ENCODE measurements at regions not wholly inside any gene's neighbourhood (a gene's known extent, or its start where the extent isn't known, plus 50 kb on each side); places are given as distances from the start of the nearest gene placed in this dataset.
"Not testable (repeated sequence)": the region's sequence is repeated elsewhere in the genome, so short reads cannot be mapped to it uniquely, and the experiment has no call there.

DNA sequence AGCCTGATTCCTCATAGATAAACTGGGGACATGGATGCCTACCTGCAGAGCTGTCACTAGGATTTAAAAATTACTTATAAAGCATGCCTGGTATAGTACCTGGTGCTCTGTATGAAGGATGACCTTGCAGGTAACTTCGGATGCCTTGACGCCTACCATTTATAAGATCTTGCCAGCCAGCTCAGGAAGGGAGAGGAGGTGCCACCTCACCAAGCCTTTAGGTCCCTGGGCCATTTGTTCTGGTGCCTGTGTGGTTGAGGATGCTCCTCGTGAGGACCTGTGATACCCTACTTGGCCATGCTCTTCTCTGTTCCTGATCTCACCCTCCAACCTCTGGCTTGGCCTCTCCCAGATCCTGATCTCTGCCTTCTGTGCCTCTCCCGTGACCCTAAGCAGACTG, 85.2 kb downstream of the FDX1 start:
- DNase-seq (ENCODE audit: low read depth): no peak

DNA sequence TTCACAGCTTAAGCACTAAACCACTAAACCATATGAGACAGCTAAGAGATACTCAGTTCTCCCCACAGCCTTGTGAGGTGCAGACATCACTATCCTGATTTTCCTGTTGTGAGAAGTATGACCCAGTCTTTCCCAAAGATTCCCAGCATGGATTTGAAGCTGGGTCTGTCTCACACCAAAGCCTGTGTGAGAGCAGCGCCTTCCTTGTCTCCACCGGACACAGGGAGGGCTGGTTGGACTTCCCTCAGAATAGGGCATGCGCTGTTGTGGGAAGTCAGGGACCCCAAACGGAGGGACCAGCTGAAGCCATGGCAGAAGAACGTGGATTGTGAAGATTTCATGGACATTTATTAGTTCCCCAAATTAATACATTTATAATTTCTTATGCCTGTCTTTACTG, 87.6 kb downstream of the FDX1 start:
- not testable (repeated sequence) for DNase-seq (ENCODE audit: low read depth)

DNA sequence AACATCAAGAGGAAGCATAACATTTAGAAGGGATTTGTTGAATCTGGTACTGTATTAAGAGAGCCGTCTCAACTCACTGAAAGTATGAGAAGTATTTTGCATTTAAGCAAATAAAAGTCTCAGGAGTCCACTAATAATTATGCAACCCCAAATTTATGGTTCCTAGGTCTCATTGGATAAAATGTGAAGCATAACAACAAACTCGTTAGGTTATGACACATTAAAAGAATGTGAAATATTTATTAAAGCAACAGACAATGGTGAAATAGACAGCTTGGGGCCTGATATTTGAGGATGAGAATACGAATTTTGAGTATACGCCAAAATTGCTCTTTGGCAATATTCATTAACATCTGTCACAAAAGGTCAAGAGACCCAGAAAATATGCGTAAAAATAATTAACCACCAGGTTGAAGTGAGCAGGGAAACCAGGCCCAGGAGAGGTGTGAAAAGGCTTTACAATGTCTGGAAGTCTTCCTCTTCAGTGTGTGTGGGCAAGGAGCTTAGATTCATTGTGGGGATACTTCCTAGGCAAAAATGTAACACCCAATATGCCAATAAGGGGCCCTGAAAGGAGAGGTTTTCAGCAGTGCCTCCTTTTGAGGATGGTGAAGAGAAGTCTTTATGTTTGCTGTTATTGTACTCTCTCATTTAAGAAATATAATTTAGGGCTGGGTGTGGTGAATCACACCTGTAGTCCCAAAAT, 89.2 kb downstream of the FDX1 start:
- DNase-seq (ENCODE audit: low read depth): no peak

DNA sequence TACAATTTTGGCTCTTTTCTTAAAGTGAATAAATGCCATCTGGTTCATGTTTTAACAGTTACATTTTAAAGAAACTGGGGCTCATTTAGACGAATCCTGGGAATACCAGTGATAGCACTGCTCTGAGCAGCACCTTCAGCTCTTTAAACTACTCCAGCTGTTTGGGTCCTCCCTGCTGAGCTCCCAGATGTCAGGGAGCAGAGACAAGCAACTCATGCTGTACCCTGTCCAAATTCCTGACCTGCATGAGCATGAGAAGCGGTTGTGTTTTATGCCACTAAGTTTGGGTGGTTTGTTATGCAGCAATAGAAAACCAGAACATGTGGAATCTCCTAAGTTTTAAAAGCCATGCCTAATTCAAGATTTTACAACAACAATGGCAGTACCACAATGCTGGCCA, 90.0 kb downstream of the FDX1 start:
- DNase-seq (ENCODE audit: low read depth): no peak

DNA sequence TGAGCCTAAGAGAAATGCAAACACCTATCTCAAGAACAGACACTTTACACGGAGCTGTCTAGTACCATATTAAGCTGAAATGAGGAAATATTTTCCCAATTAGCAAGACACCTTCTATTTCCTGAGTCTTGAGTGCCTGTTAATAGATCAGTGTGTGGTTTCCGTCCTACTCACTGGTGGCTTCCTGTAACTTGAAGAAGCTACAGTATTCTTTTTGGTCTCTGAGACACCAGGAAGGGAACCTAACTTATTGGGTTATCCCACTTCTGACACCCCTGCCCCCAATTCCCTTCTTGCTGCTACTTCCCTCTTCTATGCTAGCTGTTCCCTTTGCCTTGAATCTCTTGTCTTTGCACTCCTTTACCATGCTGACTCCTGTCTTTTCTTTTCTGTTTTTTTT, 92.7 kb downstream of the FDX1 start:
- no peak for DNase-seq (ENCODE audit: low read depth)

DNA sequence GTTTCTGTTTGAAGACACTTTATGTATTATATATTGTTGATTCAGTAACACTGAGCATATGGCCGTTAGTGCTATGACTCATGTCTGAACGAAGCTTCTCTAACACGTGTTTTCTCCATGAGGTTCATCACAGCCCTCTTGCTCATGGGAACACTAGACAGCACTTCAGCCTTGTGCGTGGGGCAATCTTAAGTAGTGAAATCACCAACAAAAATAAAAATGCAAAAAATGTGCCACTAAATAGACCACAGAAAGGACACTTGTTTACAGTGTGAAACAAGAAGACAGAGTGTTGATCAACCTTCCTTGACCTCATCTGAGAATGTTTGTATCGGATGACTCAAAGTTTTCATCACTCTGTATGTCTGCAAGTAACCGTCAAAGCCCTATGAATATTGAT, 94.5 kb downstream of the FDX1 start:
- peak; percentile 87 for DNase-seq (ENCODE audit: low read depth)

DNA sequence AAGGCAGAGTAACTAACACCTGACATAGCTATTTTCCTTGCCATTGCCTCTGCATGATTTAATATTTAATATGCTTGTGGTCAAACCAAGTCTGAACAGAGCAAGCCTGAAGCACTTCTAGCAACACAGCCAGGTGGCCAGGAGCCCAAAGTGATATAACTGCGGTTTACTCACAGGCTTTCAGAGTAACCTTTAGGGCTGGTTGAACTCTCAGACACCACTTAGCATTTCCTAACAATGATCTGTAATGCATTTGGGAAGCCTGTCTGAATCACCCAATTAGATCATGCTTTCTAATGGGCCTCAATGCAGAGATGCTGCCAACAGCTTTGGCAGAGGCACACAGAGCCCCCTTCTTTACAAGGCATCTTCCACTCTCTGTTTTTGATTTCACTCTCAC, 96.1 kb downstream of the FDX1 start:
- peak; percentile 87 for DNase-seq (ENCODE audit: low read depth)

DNA sequence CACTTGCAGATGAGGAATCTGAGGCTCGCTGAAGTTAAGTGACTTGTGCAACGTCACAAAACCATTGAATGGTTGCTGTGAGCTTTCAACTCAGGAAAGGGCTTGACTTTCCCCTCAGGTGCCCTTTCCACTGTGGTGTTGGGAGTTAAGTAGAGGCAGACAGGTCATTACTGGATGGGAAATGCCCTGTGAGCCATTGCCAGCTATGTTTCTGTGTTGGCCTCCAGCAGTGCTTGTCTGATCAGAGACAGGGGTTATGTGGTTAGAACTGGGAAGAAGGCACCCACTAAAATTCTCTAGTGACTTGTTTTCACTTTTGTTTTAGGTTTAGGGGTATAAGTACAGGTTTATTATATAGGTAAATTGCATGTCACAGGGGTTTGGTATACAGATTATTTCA, 96.6 kb downstream of the FDX1 start:
- DNase-seq (ENCODE audit: low read depth): no peak
